GM18907 (cell line): ENCODE measurements at regions not wholly inside any gene's neighbourhood (a gene's known extent, or its start where the extent isn't known, plus 50 kb on each side); places are given as distances from the start of the nearest gene placed in this dataset.

ENCODE experiments used
- ATAC-seq: cut with Tn5 transposase; IDR thresholded peaks from one replicate; pipeline ENCODE4 v1.9.1; 2021; ENCODE audit warnings: mild to moderate bottlenecking, moderate library complexity; ENCODE audit not compliant: unreplicated experiment

DNA sequence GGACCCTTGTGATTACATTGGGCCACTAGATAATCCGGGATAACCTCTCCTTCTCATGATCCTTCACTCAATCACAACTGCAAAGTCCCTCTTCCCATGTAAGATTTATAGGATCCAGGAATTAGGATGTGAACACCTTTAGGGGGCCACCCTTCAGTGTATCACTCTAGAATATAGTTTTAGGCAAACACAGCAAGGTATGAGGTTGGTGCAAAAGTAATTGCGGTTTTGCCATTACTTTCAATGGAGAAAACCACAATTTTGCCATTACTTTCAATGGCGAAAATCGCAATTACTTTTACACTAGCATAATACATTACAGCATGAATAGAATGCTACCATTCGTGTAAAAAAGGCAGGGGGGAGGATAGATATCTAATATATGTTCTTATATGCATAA, 104.0 kb downstream of the BAMBI start:
- no peak for ATAC-seq

DNA sequence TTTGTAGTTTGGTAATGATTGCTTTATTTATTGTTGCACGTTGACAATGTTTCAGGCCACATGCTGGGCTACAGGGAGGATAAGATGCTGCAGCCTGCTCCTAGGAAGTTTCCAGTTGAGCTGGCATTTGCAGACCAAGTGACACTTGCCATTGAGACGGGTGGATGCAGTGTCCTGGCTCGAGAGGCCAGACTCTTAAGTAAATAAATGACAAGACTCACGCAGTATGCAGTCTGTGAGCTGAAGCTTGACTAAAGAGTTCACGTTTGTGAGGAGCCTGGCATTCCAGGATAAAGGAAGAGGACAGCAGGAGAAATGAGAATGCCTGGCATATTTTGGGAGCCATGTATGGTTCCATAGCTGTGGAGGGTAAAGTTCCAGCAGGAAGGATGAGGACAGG, 105.8 kb downstream of the BAMBI start:
- no peak for ATAC-seq

DNA sequence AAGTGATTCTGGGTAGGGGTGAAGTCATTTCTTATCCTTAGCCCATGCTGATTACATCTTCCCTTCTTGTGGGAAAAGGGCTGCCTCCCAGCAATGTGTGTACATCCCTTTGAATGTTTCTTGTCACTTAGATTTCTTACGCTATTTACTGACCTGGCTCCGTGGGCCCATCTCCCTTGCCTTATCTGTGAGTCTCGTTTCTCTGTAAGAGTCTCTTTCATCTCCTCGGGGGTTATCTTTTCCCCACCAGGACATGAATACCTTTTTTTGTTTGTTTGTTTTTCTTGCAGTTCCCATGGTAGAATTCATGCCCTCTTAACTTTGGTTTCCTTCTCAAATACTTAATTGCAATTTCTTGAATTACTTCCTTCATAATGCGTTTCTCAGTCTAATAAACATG, 107.7 kb downstream of the BAMBI start:
- no peak for ATAC-seq

DNA sequence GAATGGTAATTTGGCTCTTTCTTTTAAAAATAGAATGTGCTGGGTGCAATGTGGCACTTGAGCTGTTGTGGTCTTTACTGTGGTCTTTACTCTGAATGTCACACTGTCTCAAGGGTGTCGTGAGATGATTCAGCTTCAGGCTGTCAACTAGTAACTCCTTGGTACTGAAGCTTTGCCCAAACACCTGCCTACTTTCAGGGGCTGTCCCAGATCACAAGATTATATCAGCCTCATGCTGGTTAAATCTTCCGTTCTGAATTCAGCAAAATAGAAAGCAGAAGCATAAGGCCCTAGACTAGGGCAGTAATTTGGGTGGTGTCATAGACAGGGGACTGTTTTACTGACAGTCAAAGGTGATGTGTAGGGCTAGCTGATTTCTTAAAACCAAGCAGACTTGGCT, 110.9 kb downstream of the BAMBI start:
- peak; percentile 89 for ATAC-seq

DNA sequence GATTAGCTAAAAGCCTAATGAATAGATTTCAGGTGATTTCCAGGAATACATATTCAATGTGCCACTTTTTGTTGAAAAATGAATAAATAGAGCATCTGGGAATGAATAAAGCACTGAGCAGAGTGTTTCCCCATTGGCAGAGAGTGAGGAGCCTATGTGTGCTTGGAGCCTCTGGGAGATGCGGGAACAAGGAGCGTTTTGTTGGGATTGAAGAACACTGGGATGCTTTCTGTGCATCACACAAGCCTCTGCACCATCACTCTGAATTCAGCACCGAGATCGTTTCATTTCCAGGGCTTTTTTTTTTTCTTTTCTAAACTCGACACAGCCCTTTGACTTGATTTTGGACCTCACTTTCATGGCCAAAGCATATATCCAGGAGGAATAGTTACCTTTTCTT, 111.4 kb downstream of the BAMBI start:
- ATAC-seq: no peak

DNA sequence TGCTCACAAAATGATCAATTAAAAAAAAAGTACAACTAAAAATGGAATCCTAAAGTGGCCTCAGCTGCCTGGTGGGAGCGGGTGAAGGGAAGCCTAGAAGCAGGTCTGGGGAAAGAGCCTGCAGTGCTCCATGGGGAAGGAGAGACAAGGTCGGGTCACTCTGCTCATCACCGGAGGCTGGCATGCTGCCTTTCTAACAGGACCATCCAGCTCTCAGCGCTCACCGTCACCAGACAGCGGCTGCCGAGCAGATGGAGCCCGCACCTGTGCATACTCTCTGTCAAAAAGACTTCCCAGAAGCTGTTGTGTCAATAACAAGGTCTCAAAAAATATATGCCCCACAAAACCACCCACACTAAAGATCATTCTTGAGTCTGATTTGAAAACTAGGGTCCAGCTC, 112.8 kb downstream of the BAMBI start:
- no peak for ATAC-seq

DNA sequence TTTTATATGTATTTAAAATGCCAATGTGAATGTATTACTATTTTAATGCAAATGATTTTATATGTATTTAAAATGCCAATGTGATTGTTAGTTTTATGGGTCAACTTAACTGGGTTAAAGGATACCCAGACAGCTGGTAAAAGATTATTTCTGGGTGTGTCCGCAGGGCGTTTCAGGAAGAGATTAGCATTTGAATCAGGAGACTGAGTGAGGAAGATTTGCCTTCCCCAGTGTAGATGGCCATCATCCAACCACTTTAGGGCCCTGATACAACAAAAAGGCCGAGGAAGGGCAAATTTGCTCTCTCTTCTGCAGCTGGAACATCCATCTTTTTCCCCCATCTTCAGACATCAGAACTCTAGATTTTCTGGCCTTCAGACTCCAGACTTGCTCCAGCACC, 116.2 kb downstream of the BAMBI start:
- ATAC-seq: no peak

DNA sequence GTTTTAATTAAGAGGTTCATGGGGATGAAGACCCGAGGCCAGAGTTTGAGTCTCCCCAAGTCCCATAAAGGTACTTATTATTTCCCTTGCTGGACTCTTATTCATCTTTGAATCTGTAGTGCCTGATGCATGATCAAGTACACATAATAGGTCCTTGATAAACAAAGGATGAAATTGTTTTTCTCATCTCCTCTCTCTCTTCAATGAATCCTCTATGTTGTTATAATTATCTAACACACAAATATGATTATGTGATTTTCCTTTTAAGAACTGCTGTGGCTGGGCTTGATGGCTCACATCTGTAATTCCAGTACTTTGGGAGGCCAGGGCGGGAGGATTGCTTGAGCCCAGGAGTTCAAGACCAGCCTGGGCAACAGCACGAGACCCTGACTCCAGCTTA, 117.7 kb downstream of the BAMBI start:
- no peak for ATAC-seq

DNA sequence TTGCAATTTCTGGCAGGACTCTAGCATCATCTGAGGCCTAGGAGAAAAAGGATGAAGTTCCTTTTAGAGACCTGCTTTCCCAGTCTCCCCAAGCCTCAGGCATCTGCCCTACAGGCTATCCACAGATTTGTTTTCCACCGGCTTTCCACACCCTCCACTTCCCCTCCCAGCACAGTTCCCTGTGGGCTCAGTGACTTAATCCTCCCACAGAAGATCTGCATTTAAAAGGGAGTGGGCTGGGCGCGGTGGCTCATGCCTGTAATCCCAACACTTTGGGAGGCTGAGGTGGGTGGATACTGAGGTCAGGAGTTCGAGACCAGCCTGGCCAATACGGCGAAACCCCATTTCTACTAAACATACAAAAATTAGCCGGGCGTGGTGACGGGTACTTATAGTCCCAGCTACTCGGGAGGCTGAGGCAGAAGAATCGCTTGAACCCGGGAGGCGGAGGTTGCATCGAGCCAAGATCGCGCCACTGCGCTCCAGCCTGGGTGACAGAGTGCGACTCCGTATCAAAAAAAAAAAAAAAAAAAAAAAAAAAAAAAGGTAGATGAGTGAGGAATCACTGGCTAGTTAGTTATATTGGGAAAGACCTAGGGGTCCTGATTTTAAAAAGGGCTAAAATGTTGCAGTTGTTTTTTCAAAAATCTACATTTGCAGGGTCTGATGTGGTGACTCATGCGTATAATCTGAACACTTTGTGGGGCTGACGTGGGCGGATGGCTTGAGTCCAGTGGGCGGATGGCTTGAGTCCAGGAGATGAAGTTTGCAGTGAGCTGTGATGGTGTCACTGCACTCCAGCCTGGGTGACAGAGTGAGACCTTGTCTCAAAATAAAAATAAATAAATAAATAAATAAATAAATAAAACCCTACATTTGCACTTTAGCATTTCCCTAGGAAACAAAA, 119.5 kb downstream of the BAMBI start:
- no peak for ATAC-seq

DNA sequence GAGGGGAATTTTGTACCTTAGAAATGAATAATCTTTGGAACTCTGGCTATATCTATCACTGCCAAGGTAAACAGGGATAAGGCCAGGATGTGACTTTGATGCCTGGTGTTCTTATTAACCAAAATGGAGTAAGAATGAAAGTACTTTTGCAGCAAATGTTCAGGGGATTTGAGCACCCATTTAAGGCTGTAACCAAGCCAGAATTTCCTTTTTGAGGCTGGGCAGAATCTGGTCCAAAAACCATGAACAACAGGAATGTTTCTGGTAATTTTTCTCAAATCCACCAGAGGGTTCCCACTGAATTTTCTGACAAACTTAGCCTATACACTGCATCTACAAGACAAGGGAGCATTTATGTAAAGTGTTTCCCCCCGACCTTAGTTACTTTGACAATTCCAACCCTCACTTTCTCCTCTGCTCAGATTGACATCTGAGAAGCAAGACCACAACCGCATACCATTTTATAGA, 120.6 kb downstream of the BAMBI start:
- no peak for ATAC-seq

DNA sequence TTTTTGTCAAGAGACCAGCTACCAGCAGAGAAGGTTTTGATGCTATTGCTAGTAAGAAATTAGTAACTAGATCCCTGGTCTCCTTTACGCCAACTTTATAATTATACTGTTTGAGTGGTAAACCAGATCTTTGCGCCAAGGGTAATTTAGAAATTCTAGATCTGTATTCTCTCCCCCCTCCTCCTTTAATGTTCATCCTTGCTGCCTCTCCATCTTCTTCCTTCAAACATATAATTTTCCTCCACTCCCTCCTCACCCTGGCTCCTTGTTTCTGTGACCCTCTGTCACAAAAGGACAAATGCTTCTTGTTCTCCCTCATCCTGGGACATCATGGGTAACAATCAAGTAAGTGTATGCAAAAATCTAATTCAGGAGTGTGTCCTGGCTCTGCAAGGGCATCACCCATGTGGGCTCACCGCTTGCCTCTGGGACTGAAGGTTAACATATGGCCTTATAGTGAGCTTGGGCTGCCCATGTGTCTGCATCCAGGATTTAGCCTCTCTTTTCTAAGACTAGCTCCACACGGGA, 121.2 kb downstream of the BAMBI start:
- ATAC-seq: no peak

DNA sequence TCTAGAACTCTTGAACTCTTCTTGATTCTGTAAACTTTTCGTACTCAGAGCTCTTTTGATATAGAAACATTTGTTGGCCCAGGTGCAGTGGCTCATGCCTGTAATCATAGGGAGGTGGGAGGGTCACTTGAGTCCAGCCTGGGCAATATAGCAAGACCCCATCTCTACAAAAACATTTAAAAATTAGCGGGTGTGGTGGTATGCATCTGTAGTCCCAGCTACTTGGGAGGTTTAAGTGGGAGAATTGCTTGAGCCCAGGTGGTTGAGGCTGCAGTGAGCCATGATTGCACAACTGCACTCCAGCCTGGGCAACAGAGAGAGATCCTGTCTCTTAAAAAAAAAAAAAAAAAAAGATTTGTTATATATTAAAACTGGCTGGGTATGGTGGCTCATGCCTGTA, 121.6 kb downstream of the BAMBI start:
- no peak for ATAC-seq

DNA sequence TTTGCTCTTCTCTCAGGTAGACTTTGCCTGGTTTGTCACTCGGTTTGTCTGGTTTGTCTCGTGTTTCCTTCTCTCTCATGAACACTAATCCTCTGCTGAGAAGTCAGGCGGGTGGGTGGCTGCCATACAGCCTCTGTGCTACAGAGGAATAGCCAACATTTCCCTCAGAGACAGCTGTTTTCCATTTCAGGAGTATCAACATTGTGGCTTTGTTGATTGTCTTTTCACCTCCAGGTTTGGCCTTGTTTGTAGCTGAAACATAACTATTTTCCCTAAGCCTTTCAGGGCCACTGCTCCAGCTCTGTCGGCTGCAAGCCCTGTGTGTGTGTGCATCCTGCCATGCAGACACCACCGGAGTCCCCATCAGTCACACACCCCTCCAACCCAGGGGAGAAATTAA, 122.8 kb downstream of the BAMBI start:
- no peak for ATAC-seq

DNA sequence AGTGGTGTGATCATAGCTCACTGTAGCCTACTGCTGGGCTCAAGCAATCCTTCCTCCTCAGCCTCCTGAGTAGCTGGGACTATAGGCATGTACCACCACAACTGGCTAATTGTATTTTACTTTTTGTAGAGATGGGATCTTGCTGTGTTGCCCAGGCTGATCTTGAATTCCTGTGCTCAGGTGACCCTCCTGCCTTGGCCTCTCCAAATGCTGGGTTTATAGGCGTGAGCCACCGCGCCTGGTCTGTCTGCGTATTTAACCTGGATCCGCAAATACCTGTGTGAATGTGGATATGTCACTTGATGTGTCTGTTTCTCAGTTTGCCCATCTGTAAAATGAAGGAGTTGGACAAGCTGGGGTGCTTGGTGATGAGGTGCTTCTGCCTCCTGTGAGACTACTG, 123.9 kb downstream of the BAMBI start:
- ATAC-seq: no peak

DNA sequence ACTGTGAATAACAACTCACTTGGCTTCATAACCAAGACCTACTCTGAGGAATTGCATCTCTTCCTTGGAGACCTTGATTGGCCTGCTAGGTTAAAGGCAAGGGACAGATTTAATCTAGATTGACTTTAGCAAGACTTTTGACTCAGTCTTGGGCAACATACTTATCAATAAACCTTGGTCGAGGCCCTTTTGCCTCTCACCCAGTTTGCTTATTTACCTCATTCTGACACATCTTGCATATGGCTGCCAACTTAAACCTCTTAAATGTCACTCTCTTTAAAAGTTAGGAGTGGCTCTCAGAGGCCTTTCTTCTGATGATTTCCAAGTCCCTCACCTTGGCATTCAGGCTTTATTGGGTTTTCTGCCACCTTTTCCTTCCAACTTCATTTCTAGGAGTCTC, 124.5 kb downstream of the BAMBI start:
- no peak for ATAC-seq

DNA sequence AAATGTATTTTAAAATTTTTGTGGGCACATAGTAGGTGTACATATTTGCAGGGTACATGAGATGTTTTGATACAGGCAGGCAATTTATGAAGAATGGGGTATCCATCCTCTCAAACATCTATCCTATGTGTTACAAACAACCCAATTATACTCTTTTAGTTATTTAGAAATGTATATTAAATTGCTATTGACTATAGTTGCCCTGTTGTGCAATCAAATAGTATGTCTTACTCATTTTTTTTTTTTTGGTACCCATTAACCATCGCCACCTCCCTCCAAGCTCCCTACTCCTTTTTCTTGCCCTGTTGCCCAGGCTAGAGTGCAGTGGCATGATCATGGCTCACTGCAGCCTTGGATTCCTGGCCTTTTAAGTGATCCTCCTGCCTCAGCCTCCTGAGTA, 128.1 kb downstream of the BAMBI start:
- no peak for ATAC-seq

DNA sequence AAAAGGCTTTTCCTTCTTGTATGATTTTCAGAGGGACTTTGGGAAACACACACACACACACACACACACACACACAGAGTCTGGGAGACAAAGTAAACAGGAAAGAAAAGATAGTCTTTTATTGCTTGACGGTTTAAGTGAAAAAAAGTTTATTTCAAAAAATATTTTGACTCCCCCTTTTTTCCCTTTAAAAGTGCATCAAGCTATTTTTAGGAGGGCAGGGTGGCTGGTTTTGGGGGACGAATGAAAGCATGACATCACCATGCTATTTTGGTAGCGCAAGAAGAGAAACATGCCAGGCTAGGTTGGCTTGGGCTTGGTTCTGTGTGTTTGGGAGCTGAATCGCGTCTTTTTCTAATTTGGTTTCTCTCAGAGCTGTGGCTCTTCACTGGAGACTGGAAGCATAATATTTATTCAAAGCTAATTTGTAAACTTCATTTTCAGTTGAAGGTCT, 129.2 kb downstream of the BAMBI start:
- ATAC-seq: no peak

DNA sequence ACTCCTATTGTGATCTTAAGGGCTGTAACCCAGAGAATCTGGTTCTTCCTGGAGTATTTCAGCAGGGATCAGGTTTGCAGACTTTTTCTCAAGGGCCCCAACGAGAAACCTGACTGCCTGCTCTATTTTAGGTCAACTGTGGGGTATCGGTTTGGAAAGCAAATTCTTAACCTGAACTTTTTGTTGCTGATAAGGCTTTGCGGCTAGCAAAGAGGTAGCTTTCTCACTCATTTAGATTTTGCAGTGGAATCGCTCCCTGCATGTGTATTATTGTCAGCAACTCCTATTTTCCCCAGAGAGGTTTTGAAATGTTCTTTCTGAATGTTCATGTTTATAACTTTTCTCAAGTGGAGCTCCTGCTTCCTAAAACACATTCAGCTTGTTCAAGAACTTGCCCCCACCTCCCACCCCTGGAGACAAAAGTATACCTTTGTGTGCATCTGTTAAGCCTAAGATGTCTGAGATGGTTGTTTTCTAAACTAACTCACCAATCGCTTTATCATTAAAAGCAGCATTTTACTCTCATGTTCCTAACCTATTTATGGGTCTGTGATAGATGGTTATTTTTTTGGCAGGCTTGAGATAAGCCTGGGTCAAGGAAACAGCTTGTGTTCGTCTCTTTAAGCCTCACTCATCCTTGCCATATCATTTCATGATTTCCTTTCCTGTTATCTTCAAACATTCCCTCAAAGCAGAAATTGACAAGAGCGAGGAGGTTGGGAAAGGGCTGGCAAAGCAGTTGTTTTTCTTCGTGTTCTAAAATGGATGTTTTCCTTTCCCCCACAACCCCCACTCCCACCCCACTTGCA, 129.8 kb downstream of the BAMBI start:
- no peak for ATAC-seq

DNA sequence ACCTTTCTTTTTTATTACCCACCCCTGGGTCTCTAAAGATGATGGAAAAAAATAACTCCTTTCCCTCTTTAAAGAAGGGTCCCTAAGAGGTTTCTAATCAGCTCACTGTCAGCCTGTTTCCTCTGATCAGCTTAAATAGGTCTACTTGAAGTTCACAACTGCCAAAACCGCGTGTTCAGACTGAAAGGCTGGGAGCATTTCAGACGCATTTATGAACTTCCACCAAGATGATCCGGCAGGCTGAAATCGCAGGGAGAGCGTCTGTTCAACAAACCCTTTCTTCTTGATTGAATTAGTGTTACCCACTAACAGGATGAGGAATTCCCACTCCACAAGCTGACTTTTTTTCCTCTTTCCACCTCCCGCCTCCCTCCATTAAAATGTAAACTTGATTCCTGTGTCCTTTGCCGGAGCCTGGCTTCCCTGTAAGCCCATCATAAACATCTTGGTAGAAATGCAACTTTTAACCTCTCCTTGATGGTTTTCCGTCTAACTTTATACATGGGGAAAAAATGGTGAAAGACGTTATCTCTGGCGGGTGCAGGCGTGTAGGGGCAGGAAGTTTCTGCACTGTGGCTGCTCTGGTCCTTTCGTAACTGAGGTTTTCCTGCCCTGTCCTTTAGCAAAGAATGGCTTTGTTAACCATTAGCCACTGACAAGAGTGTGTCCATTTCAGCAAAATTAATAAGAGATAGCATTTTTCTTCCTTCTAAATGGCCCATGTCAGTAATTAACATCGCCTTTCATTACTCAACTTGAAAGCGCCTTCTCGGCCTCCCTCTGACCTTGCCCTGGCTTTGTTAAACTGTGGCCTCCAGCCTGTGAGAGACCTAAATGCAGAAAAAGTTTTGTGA, 130.7 kb downstream of the BAMBI start:
- no peak for ATAC-seq

DNA sequence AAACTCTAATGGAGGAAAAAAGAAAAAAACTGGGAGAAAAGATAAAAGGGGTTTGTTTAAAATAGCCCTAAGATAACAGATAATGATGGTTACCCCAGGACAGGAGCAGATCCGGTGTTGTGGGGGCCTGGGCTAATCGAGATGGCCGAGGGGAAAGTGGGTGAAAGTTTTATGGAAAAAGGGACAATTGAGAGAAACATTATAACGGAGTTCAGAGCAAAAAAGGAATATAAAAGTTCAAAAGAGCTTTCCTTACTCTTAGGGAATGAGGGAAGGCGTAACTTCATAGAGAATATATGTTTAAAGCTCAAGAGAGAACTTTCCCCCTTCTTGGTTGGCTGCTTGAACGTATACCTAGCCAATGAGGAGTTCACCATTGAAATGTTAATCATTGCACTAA, 131.4 kb downstream of the BAMBI start:
- ATAC-seq: no peak
